Inflammatory macrophage treated with lipopolysaccharide for 4 hours (primary cell): ENCODE measurements at regions not wholly inside any gene's neighbourhood (a gene's known extent, or its start where the extent isn't known, plus 50 kb on each side); places are given as distances from the start of the nearest gene placed in this dataset.

Experiments
- DNase-seq: peaks from one replicate; pipeline ENCODE4 v3.0.0-alpha.2; 2020

GRCh38 chr6:140062043-140063020, 687.9 kb upstream of the CITED2 start:
- DNase-seq, result no peak

- DNase-seq, result no peak
Measured at GRCh38 chr6:140061110-140062042, 686.9 kb upstream of the CITED2 start.

GRCh38 chr6:140059947-140060346, 685.5 kb upstream of the CITED2 start:
- no peak for DNase-seq

GRCh38 chr6:140058863-140059262, 684.4 kb upstream of the CITED2 start:
- no peak for DNase-seq

- DNase-seq, result no peak
Measured at GRCh38 chr6:140052736-140053729, 678.6 kb upstream of the CITED2 start.

- no peak for DNase-seq
Measured at GRCh38 chr6:140051521-140052512, 677.4 kb upstream of the CITED2 start.

GRCh38 chr6:140050101-140050995, 675.9 kb upstream of the CITED2 start:
- no peak for DNase-seq

GRCh38 chr6:140049251-140049650, 674.8 kb upstream of the CITED2 start:
- no peak for DNase-seq

- DNase-seq, result no peak
Measured at GRCh38 chr6:140048202-140048790, 673.8 kb upstream of the CITED2 start.

GRCh38 chr6:140047321-140047720, 672.9 kb upstream of the CITED2 start:
- DNase-seq, result no peak

GRCh38 chr6:140046016-140046632, 671.7 kb upstream of the CITED2 start:
- DNase-seq, result peak; percentile 90

- no peak for DNase-seq
Measured at GRCh38 chr6:140045116-140045515, 670.7 kb upstream of the CITED2 start.

GRCh38 chr6:140044626-140045025, 670.2 kb upstream of the CITED2 start:
- DNase-seq, result no peak

GRCh38 chr6:140043762-140044378, 669.4 kb upstream of the CITED2 start:
- DNase-seq, result peak; percentile 85

GRCh38 chr6:140043357-140043756, 668.9 kb upstream of the CITED2 start:
- DNase-seq, result peak; percentile 59

GRCh38 chr6:140041571-140042332, 667.3 kb upstream of the CITED2 start:
- no peak for DNase-seq

- DNase-seq, result no peak
Measured at GRCh38 chr6:140041056-140041455, 666.6 kb upstream of the CITED2 start.

- peak; percentile 73 for DNase-seq
Measured at GRCh38 chr6:140040396-140040795, 665.9 kb upstream of the CITED2 start.
